ENCODE measurements at regions not wholly inside any gene's neighbourhood (a gene's known extent, or its start where the extent isn't known, plus 50 kb on each side); places are given as distances from the start of the nearest gene placed in this dataset.

- no peaks in the 10 kb centered on the region for H3K36me3 ChIP-seq (ENCODE audit: insufficient read depth)
- no peak for DNase-seq (ENCODE audit: extremely low spot score)
- H3K4me1 ChIP-seq (ENCODE audit: insufficient read depth): no peaks in the 10 kb centered on the region
- 65% methylated on average over 5 of the region's 5 CpGs for WGBS
- no peak overlapping the region for H3K27ac ChIP-seq (ENCODE audit: low read depth)
- no peak overlapping the region for H3K4me3 ChIP-seq (ENCODE audit: low read depth, low read length)
These were observed 56.1 kb upstream of the TANK start for GRCh38 chr2:161104054-161104553.

- WGBS: 98% methylated on average over 1 of the region's 1 CpG
- Histone ChIP-seq H3K4me1 (ENCODE audit: insufficient read depth) (no peaks in the 10 kb centered on the region), H3K36me3 (ENCODE audit: insufficient read depth) (no peaks in the 10 kb centered on the region), H3K27ac (ENCODE audit: low read depth) (no peak overlapping the region), H3K4me3 (ENCODE audit: low read depth, low read length) (no peak overlapping the region)
- DNase-seq (ENCODE audit: extremely low spot score): no peak
These were observed 53.0 kb upstream of the TANK start for GRCh38 chr2:161107265-161107664.

Measured in urinary bladder (tissue), 3 donors.